BE2C (cell line): ENCODE measurements at regions not wholly inside any gene's neighbourhood (a gene's known extent, or its start where the extent isn't known, plus 50 kb on each side); places are given as distances from the start of the nearest gene placed in this dataset.
"Not testable (repeated sequence)": the region's sequence is repeated elsewhere in the genome, so short reads cannot be mapped to it uniquely, and the experiment has no call there.

Experiments
- DNase-seq: peaks from one replicate; pipeline ENCODE4 v3.0.0-alpha.2; 2020
- H3K27me3 ChIP-seq: fragments of 250-450 bp; sonication (Bioruptor Pico); 2 replicates; pipeline ENCODE4 v1.5.1; 2020; ENCODE audit warnings: mild to moderate bottlenecking
- H3K36me3 ChIP-seq: fragments of 250-450 bp; sonication (Bioruptor Pico); 2 replicates; pipeline ENCODE4 v1.5.1; 2020; ENCODE audit warnings: mild to moderate bottlenecking
- H3K4me1 ChIP-seq: fragments of 250-450 bp; sonication (Bioruptor Pico); 2 replicates; pipeline ENCODE4 v1.5.1; 2020
- H3K4me3 ChIP-seq: 2 replicates; pipeline ENCODE4 v1.5.1; 2011; ENCODE audit warnings: low read depth, low read length
- H3K9me3 ChIP-seq: fragments of 250-450 bp; sonication (Bioruptor Pico); 2 replicates; pipeline ENCODE4 v1.5.1; 2020
- TF ChIP-seq, protein P1 (sequence below): IDR thresholded peaks from 2 replicates; pipeline ENCODE4 v1.5.1; 2012; ENCODE audit warnings: mild to moderate bottlenecking, low read depth, low read length

GRCh38 chrX:39267176-39267575, 465.9 kb downstream of the MID1IP1 start:
- TF ChIP-seq, protein P1, sequence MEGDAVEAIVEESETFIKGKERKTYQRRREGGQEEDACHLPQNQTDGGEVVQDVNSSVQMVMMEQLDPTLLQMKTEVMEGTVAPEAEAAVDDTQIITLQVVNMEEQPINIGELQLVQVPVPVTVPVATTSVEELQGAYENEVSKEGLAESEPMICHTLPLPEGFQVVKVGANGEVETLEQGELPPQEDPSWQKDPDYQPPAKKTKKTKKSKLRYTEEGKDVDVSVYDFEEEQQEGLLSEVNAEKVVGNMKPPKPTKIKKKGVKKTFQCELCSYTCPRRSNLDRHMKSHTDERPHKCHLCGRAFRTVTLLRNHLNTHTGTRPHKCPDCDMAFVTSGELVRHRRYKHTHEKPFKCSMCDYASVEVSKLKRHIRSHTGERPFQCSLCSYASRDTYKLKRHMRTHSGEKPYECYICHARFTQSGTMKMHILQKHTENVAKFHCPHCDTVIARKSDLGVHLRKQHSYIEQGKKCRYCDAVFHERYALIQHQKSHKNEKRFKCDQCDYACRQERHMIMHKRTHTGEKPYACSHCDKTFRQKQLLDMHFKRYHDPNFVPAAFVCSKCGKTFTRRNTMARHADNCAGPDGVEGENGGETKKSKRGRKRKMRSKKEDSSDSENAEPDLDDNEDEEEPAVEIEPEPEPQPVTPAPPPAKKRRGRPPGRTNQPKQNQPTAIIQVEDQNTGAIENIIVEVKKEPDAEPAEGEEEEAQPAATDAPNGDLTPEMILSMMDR, result no peak
- no peaks in the 10 kb centered on the region for H3K4me1 ChIP-seq
- DNase-seq, result no peak
- no peaks in the 10 kb centered on the region for H3K27me3 ChIP-seq
- no peaks in the 10 kb centered on the region for H3K9me3 ChIP-seq
- H3K36me3 ChIP-seq, result no peaks in the 10 kb centered on the region
- H3K4me3 ChIP-seq, result no peak overlapping the region

GRCh38 chrX:39268207-39268606, 466.9 kb downstream of the MID1IP1 start:
- Histone ChIP-seq H3K36me3 (no peaks in the 10 kb centered on the region), H3K4me1 (no peaks in the 10 kb centered on the region), H3K27me3 (no peaks in the 10 kb centered on the region), H3K9me3 (no peaks in the 10 kb centered on the region), H3K4me3 (no peak overlapping the region)
- no peak for DNase-seq
- TF ChIP-seq, protein P1, result no peak

DNA sequence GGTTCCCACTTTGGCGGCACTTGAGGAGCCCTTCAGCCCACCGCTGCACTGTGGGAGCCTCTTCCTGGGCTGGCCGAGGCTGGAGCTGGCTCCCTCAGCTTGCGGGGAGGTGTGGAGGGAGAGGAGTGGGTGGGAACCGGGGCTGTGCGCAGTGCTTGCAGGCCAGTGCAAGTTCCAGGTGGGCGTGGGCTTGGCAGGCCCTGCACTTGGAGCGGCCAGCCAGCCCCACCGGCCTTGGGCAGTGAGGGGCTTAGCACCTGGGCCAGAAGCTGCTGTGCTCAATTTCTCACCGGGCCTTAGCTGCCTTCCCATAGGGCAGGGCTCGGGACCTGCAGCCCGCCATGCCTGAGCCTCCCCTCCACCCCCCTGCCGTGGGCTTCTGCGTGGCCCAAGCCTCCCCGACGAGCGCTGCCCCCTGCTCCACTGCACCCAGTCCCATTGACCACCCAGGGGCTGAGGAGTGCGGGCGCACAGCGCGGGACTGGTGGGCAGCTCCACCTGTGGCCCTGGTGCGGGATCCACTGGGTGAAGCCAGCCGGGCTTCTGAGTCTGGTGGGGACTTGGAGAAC, 474.3 kb downstream of the MID1IP1 start:
- Histone ChIP-seq H3K27me3 (no peaks in the 10 kb centered on the region), H3K9me3 (no peaks in the 10 kb centered on the region), H3K4me3 (no peak overlapping the region), H3K36me3 (no peaks in the 10 kb centered on the region), H3K4me1 (no peaks in the 10 kb centered on the region)
- TF ChIP-seq, protein P1, result no peak
- no peak for DNase-seq

DNA sequence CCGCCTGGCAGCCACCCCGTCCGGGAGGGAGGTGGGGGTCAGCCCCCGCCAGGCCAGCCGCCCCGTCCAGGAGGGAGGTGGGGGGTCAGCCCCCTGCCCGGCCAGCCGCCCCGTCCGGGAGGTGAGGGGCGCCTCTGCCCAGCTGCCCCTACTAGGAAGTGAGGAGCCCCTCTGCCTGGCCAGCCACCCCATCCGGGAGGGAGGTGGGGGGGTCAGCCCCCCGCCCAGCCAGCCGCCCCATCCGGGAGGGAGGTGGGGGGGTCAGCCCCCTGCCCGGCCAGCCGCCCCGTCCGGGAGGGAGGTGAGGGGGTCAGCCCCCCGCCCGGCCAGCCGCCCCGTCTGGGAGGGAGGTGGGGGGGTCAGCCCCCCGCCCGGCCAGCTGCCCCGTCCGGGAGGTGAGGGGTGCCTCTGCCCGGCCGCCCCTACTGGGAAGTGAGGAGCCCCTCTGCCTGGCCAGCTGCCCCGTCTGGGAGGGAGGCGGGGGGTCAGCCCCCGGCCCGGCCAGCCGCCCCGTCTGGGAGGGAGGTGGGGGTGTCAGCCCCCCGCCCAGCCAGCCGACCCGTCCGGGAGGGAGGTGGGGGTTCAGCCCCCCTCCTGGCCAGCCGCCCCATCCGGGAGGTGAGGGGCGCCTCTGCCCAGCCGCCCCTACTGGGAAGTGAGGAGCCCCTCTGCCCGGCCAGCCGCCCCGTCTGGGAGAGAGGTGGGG, 476.6 kb downstream of the MID1IP1 start:
- H3K4me1 ChIP-seq, H3K36me3 ChIP-seq, H3K4me3 ChIP-seq, DNase-seq, H3K9me3 ChIP-seq, H3K27me3 ChIP-seq: not testable (repeated sequence)

GRCh38 chrX:39283239-39283638, 482.0 kb downstream of the MID1IP1 start:
- Histone ChIP-seq H3K27me3 (no peaks in the 10 kb centered on the region), H3K4me3 (no peak overlapping the region), H3K36me3 (no peaks in the 10 kb centered on the region), H3K9me3 (no peaks in the 10 kb centered on the region), H3K4me1 (no peaks in the 10 kb centered on the region)
- no peak for DNase-seq
- TF ChIP-seq, protein P1, result no peak

DNA sequence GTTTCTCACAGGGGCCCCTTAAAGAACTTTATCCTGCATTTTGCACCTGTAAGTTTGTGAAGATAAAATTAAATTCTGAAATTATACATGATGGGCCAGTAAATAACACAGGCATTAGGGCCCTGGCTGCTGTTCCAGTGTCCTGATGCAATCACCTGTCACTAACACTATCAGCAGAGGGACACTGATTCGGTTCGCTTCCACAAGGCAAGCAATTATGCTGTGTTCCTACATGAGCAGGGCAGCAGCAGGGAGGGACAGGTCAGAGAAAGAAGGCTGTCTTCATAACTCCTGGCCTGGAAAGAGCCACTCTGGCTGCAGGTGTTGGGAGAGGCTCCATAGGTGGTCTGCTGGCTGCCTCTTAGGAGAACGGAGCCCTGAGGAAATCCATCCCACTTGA, 487.3 kb downstream of the MID1IP1 start:
- TF ChIP-seq, protein P1, result no peak
- Histone ChIP-seq H3K9me3 (no peaks in the 10 kb centered on the region), H3K4me1 (no peaks in the 10 kb centered on the region), H3K36me3 (no peaks in the 10 kb centered on the region), H3K4me3 (no peak overlapping the region), H3K27me3 (no peaks in the 10 kb centered on the region)
- no peak for DNase-seq
